HFF-Myc (cell line): ENCODE measurements at regions not wholly inside any gene's neighbourhood (a gene's known extent, or its start where the extent isn't known, plus 50 kb on each side); places are given as distances from the start of the nearest gene placed in this dataset.
"Not testable (repeated sequence)": the region's sequence is repeated elsewhere in the genome, so short reads cannot be mapped to it uniquely, and the experiment has no call there.

Experiments used
- DNase-seq: peaks from one replicate; pipeline ENCODE4 v3.0.0-alpha.2; 2011; ENCODE audit warnings: low read depth; ENCODE audit errors: extremely low read depth
- H3K4me3 ChIP-seq: replicated peaks from 2 replicates; pipeline ENCODE4 v1.5.1; 2011; ENCODE audit warnings: low read depth, mild to moderate bottlenecking, control low read depth, low read length
- TF ChIP-seq, protein P1 (sequence below): IDR thresholded peaks from 2 replicates; pipeline ENCODE4 v1.5.1; 2012; ENCODE audit warnings: mild to moderate bottlenecking, low read depth, low read length, control low read depth; ENCODE audit errors: missing control alignments

DNA sequence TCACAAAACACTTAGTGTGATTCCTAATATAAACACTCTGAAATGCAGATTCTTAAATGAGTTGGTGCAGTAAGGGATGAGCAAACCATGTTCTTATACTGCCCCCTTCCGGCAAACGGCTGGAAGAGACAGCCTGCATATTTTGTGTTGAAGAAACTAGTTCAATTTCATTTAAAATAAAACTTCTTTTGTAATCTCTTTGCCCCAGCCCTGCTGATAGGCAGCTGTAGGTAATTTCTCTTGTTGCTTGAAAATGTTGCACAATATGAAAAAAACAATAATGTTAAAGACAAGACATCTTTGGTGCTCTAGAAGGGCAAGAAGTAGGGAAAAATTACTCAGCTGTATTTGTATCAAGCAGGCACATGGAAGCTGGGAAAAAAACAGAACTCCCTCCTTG, 89.7 kb upstream of the CCNG1 start:
- DNase-seq = peak; percentile 30
- no peak overlapping the region for H3K4me3 ChIP-seq
- TF ChIP-seq, protein P1, sequence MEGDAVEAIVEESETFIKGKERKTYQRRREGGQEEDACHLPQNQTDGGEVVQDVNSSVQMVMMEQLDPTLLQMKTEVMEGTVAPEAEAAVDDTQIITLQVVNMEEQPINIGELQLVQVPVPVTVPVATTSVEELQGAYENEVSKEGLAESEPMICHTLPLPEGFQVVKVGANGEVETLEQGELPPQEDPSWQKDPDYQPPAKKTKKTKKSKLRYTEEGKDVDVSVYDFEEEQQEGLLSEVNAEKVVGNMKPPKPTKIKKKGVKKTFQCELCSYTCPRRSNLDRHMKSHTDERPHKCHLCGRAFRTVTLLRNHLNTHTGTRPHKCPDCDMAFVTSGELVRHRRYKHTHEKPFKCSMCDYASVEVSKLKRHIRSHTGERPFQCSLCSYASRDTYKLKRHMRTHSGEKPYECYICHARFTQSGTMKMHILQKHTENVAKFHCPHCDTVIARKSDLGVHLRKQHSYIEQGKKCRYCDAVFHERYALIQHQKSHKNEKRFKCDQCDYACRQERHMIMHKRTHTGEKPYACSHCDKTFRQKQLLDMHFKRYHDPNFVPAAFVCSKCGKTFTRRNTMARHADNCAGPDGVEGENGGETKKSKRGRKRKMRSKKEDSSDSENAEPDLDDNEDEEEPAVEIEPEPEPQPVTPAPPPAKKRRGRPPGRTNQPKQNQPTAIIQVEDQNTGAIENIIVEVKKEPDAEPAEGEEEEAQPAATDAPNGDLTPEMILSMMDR = peak; percentile 78

DNA sequence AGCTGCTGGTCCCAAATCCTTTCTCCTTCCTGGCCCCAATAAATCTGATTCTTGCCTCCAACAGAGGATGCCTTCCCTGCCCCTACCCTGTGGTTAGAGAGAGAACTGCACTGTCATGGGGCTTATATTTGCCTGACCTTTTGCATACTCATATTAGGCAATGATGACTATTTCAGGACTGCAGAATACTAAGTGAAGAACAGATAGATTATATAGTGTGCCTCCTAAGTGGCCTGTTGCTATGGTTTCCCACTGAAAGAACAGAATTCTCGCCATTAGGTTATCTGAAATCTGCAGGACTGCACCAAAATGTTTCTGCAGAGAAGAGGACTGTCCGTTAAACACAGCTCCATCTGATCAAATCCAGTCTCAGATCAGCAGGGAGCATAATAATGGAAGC, 87.3 kb upstream of the CCNG1 start:
- TF ChIP-seq, protein P1 = no peak
- no peak for DNase-seq

DNA sequence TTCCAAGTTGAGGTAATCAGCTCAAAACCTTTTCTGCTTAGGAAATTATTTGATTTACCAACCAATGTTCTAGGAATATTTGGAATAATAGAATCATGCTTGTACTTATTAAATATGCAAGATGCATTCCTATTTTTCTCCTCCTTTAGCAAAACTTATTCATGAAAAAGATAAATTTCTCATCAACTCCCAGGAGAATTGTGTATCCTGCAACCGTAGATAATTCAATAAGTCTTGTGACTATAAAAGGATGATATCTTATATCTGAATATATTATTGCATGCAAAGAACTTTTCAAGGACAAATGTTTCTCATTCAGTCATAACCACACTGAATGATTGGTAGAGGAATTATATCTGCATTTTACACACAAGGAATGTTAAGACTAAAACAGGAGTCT, 84.9 kb upstream of the CCNG1 start:
- no peak overlapping the region for H3K4me3 ChIP-seq
- DNase-seq = no peak
- TF ChIP-seq, protein P1 = no peak

More for the DNA sequence above, 87.3 kb upstream of the CCNG1 start:
- H3K4me3 ChIP-seq = no peak overlapping the region

DNA sequence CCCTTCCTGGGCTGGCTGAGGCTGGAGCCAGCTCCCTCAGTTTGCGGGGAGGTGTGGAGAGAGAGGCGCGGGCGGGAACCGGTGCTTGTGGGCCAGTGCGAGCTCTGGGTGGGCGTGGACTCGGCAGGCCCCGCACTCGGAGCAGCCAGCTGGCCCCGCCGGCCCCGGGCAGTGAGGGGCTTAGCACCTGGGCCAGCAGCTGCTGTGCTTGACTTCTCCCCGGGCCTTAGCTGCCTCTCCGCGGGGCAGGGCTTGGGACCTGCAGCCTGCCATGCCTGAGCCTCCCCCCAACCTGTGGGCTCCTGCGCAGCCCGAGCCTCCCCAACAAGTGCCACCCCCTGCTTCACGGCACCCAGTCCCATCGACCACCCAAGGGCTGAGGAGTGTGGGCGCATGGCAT, 81.6 kb upstream of the CCNG1 start:
- not testable (repeated sequence) for H3K4me3 ChIP-seq, DNase-seq

DNA sequence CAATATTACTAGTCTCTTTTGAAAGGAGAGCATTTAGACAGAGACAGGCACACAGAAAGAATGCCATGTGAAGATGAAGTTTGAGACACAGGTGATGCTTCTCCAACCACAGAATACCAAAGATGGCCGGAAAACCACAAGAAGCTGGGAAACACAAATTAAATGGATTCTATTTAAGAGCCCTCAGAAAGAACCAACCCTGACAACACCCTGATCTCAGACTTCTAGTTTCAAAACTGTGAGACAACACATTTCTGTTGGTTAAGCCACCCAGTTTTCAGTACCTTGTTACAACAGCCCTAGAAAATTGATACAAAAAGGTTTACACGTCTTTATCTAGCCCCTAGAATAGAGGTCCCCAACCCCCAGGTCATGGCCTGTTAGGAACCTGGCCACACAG, 79.8 kb upstream of the CCNG1 start:
- DNase-seq = no peak
- no peak overlapping the region for H3K4me3 ChIP-seq
- TF ChIP-seq, protein P1 = no peak

DNA sequence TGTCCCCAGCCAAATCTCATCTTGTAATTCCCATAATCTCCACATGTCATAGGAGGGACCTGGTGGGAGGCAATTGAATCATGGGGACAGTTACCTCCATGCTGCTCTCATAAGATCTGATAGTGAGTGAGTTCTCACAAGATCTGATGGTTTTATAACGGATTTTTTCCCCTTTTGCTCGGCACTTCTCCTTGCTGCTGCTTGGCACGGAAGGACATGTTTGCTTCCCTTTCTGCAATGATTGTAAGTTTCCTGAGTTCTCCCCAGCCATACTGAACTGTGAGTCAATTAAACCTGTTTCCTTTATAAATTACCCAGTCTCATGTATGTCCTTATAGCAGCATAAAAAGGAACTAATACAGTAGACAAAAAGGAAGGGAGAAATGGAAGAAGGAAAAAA, 76.7 kb upstream of the CCNG1 start:
- TF ChIP-seq, protein P1 = no peak
- no peak for DNase-seq
- H3K4me3 ChIP-seq = no peak overlapping the region

DNA sequence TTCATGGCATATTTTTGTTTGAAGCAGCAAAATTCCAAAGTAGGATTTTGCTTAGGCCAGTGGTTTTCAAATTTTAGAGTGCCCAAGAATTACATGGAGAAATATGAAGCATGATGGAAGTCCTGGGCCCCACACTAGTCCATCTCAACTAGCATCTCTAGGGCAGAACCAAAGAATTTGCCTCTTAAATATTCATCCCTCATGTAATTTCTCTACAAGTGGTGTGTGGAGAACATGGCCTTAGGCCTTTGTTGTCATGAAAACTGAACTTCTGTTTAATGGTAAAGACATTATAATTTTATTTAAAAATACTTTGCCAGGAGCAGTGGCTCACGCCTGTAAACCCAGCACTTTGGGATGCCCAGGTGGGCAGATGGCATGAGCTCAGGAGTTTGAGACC, 75.9 kb upstream of the CCNG1 start:
- DNase-seq = no peak
- TF ChIP-seq, protein P1 = no peak
- H3K4me3 ChIP-seq = no peak overlapping the region

DNA sequence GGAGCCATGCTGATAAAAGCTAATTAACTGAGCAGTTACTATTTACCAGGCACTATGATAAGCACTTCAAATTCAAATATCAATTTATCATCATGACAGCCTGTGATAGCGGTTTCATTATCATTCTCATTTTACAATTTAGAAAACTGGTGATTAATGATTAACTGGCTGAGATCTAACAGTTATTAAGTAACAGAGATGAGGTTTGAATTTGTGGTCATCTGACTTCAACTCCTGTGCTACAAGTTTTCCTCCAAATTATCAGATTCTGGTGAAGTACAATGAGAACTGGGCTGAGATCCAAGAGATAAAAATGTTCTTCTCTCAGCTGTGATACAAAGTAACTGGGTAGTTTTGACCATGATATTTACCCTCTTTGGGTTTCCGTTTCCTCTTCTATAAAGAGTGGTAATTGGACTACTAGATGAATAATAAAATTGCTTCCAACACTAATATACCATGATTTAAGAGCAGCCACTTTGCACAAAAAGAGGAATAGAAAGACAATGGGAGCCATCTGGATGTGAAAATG, 74.5 kb upstream of the CCNG1 start:
- TF ChIP-seq, protein P1 = no peak
- H3K4me3 ChIP-seq = no peak overlapping the region
- no peak for DNase-seq
